WTC11 (cell line): ENCODE measurements at regions not wholly inside any gene's neighbourhood (a gene's known extent, or its start where the extent isn't known, plus 50 kb on each side); places are given as distances from the start of the nearest gene placed in this dataset.

Experiments
- ATAC-seq: fragments of 200-7000 bp; cut with Tn5 transposase; 2 replicates; pipeline ENCODE4 v1.10.0; 2021; ENCODE audit warnings: mild to moderate bottlenecking, moderate library complexity
- CTCF ChIA-PET: fragments of 300-600 bp; sonication (Branson Sonifier 250); formaldehyde crosslinking; loops from one replicate; lab custom pipeline; 2021; ENCODE audit warnings: antibody characterized with exemption; lab: Charles Lee
- POLR2A ChIA-PET: fragments of 350-600 bp; sonication (Branson Sonifier 250); formaldehyde crosslinking; loops from one replicate; lab custom pipeline; 2021; ENCODE audit warnings: antibody characterized with exemption; lab: Charles Lee
- DNase-seq: peaks from one replicate; pipeline ENCODE4 v3.0.0; 2021; ENCODE audit warnings: low spot score
- H3K27ac Mint-ChIP-seq: 2 replicates; pipeline ENCODE4 v1.8.0; 2021; ENCODE audit warnings: mixed read lengths
- H3K27me3 Mint-ChIP-seq: 2 replicates; pipeline ENCODE4 v1.8.0; 2021; ENCODE audit warnings: low read depth, mild to moderate bottlenecking, moderate library complexity, mixed read lengths
- H3K36me3 Mint-ChIP-seq: 2 replicates; pipeline ENCODE4 v1.8.0; 2021; ENCODE audit warnings: mixed read lengths
- H3K4me1 Mint-ChIP-seq: 2 replicates; pipeline ENCODE4 v1.8.0; 2022; ENCODE audit warnings: mixed read lengths
- H3K4me3 Mint-ChIP-seq: 2 replicates; pipeline ENCODE4 v1.8.0; 2021; ENCODE audit warnings: mild to moderate bottlenecking, moderate library complexity, mixed read lengths
- H3K9me3 Mint-ChIP-seq: 2 replicates; pipeline ENCODE4 v1.8.0; 2021; ENCODE audit warnings: mixed read lengths
- AR ChIP-seq: fragments of 250-450 bp; sonication (Bioruptor Pico); IDR thresholded peaks from 2 replicates; pipeline ENCODE4 v1.9.0; 2021; ENCODE audit warnings: mild to moderate bottlenecking
- ARID4B ChIP-seq: sonication (generic); formaldehyde crosslinking; IDR thresholded peaks from 2 replicates; pipeline ENCODE4 v1.8.0; 2023; ENCODE audit warnings: missing genetic modification reagents, mild to moderate bottlenecking, borderline replicate concordance
- ATF1 ChIP-seq: sonication (generic); formaldehyde crosslinking; IDR thresholded peaks from 2 replicates; pipeline ENCODE4 v1.8.1; 2023; ENCODE audit warnings: mild to moderate bottlenecking, moderate library complexity, missing genetic modification reagents
- GRHL2 ChIP-seq: fragments of 250-450 bp; sonication (Bioruptor Pico); IDR thresholded peaks from 2 replicates; pipeline ENCODE4 v1.8.0; 2022; ENCODE audit warnings: mild to moderate bottlenecking, moderate library complexity; ENCODE audit not compliant: insufficient replicate concordance, severe bottlenecking
- GTF2I ChIP-seq: fragments of 250-450 bp; sonication (Bioruptor Pico); conservative IDR thresholded peaks from 2 replicates; pipeline ENCODE4 v1.4.0; 2021; ENCODE audit warnings: mild to moderate bottlenecking
- HMGXB4 ChIP-seq: sonication (generic); formaldehyde crosslinking; IDR thresholded peaks from 2 replicates; pipeline ENCODE4 v1.8.1; 2023; ENCODE audit warnings: mild to moderate bottlenecking, moderate library complexity, missing genetic modification reagents
- MXD4 ChIP-seq: fragments of 250-450 bp; sonication (Bioruptor Pico); IDR thresholded peaks from 2 replicates; pipeline ENCODE4 v1.8.0; 2021; ENCODE audit warnings: mild to moderate bottlenecking, moderate library complexity, borderline replicate concordance
- NR1H2 ChIP-seq: sonication (generic); formaldehyde crosslinking; IDR thresholded peaks from 2 replicates; pipeline ENCODE4 v1.9.0; 2021; ENCODE audit warnings: mild to moderate bottlenecking, moderate library complexity, missing genetic modification reagents
- NR3C1 ChIP-seq: sonication (generic); formaldehyde crosslinking; conservative IDR thresholded peaks from 2 replicates; pipeline ENCODE4 v1.8.1; 2023; ENCODE audit warnings: low read depth, mild to moderate bottlenecking, missing genetic modification reagents
- RELA ChIP-seq: sonication (generic); formaldehyde crosslinking; IDR thresholded peaks from 2 replicates; pipeline ENCODE4 v1.8.1; 2022; ENCODE audit warnings: missing genetic modification reagents, mild to moderate bottlenecking, borderline replicate concordance
- RORB ChIP-seq: fragments of 250-450 bp; sonication (Bioruptor Pico); IDR thresholded peaks from 2 replicates; pipeline ENCODE4 v1.9.0; 2021; ENCODE audit warnings: mild to moderate bottlenecking
- TEAD4 ChIP-seq: sonication (generic); formaldehyde crosslinking; IDR thresholded peaks from 2 replicates; pipeline ENCODE4 v1.8.0; 2022; ENCODE audit warnings: mild to moderate bottlenecking, missing genetic modification reagents
- TP53 ChIP-seq: sonication (generic); formaldehyde crosslinking; IDR thresholded peaks from 2 replicates; pipeline ENCODE4 v1.8.1; 2023; ENCODE audit warnings: mild to moderate bottlenecking, missing genetic modification reagents
- ZNF219 ChIP-seq: sonication (generic); formaldehyde crosslinking; IDR thresholded peaks from 2 replicates; pipeline ENCODE4 v1.8.0; 2023; ENCODE audit warnings: missing genetic modification reagents, mild to moderate bottlenecking, borderline replicate concordance
- ZNF396 ChIP-seq: fragments of 250-450 bp; sonication (Bioruptor Pico); IDR thresholded peaks from 2 replicates; pipeline ENCODE4 v1.8.0; 2021; ENCODE audit warnings: mild to moderate bottlenecking, moderate library complexity, borderline replicate concordance
- ZNF512 ChIP-seq: sonication (generic); formaldehyde crosslinking; IDR thresholded peaks from 2 replicates; pipeline ENCODE4 v1.8.1; 2022; ENCODE audit warnings: missing genetic modification reagents, borderline replicate concordance
- ZNF671 ChIP-seq: fragments of 250-450 bp; sonication (Bioruptor Pico); IDR thresholded peaks from 2 replicates; pipeline ENCODE4 v1.8.0; 2021; ENCODE audit warnings: mild to moderate bottlenecking

GRCh38 chr3:124203292-124203691 lies 211.4 kb upstream of the ROPN1 start:
- H3K9me3 Mint-ChIP-seq = no peaks in the 10 kb centered on the region
- TF ChIP-seq NR1H2 (CRISPR knock-in tag) (no peak), GTF2I (no peak), AR (CRISPR knock-in tag) (no peak), MXD4 (no peak), ZNF396 (CRISPR knock-in tag) (no peak), ZNF219 (CRISPR knock-in tag) (no peak), TEAD4 (CRISPR knock-in tag) (no peak), TP53 (CRISPR knock-in tag) (no peak), ZNF512 (CRISPR knock-in tag) (no peak), ATF1 (CRISPR knock-in tag) (no peak)
- TF ChIP-seq, all 79 proteins: peak for 0
- DNase-seq (no peak), ATAC-seq (0 out of 2 replicates have a peak, but pooled peaks have one; percentile 38)
- ChIA-PET CTCF (interaction anchor here (0.6 to 2.3 kb wide), 3 partner anchors 14 to 170 kb away, joined by 3 to 6 read pairs (median 5); partner anchors contain the start of gene KALRN), POLR2A (no interaction called here)
- Mint-ChIP-seq H3K27ac (no peak overlapping the region), H3K27me3 (no peaks in the 10 kb centered on the region), H3K36me3 (no peaks in the 10 kb centered on the region), H3K4me1 (peaks cover 16% of the 10 kb centered on the region; the same call in 1 of the 2 replicates), H3K4me3 (no peak overlapping the region)

- Mint-ChIP-seq H3K36me3 (no peaks in the 10 kb centered on the region), H3K4me1 (peaks cover 8% of the 10 kb centered on the region; the same call in 1 of the 2 replicates), H3K27ac (no peak overlapping the region), H3K4me3 (no peak overlapping the region), H3K9me3 (no peaks in the 10 kb centered on the region), H3K27me3 (no peaks in the 10 kb centered on the region)
- DNase-seq (no peak), ATAC-seq (no peak)
- ChIA-PET POLR2A (no interaction called here), CTCF (no interaction called here)
- TF ChIP-seq ZNF671 (CRISPR knock-in tag) (no peak), RORB (CRISPR knock-in tag) (no peak), NR3C1 (CRISPR knock-in tag) (no peak), GRHL2 (CRISPR knock-in tag) (no peak), HMGXB4 (CRISPR knock-in tag) (no peak), ZNF219 (CRISPR knock-in tag) (no peak), ARID4B (CRISPR knock-in tag) (no peak), RELA (CRISPR knock-in tag) (no peak)
Observed at GRCh38 chr3:124206225-124207055, 214.5 kb upstream of the ROPN1 start.
